MM.1S (cell line): ENCODE measurements at regions not wholly inside any gene's neighbourhood (a gene's known extent, or its start where the extent isn't known, plus 50 kb on each side); places are given as distances from the start of the nearest gene placed in this dataset.

Experiments used
- EZH2 ChIP-seq: fragments of 300-600 bp; sonication (generic); optimal IDR thresholded peaks from 2 replicates; pipeline ENCODE3; 2017; ENCODE audit warnings: low read depth, mild to moderate bottlenecking, antibody characterized with exemption, low read length, mixed read lengths
- EZH2phosphoT487 ChIP-seq: fragments of 300-600 bp; sonication (generic); IDR thresholded peaks from 2 replicates; pipeline ENCODE4 v1.6.1; 2018; ENCODE audit warnings: antibody characterized with exemption, low read length
- TF ChIP-seq, protein P1 (sequence below): fragments of 300-600 bp; sonication (generic); IDR thresholded peaks from 2 replicates; pipeline ENCODE4 v1.5.1; 2016; ENCODE audit warnings: antibody characterized with exemption, low read length, mixed read lengths

DNA sequence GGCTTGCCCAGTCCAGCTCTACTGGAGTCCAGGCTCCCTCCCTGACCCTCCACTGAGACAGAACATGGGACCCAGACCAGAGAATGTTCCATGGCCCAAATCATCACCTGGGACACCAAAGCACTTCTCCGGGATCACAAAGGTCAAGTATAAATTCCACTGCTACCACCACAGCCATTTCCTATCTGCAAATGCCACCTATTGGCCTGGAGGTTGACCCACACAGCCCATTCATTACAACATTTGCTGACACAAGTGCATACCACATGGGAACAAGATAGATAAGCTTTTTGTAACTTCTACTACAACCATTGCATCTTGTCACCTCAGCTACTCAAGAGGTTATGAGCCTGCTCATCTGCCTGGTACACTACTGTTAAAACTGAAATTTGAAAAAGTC is 126.8 kb upstream of the NECTIN3 start:
- TF ChIP-seq, protein P1, sequence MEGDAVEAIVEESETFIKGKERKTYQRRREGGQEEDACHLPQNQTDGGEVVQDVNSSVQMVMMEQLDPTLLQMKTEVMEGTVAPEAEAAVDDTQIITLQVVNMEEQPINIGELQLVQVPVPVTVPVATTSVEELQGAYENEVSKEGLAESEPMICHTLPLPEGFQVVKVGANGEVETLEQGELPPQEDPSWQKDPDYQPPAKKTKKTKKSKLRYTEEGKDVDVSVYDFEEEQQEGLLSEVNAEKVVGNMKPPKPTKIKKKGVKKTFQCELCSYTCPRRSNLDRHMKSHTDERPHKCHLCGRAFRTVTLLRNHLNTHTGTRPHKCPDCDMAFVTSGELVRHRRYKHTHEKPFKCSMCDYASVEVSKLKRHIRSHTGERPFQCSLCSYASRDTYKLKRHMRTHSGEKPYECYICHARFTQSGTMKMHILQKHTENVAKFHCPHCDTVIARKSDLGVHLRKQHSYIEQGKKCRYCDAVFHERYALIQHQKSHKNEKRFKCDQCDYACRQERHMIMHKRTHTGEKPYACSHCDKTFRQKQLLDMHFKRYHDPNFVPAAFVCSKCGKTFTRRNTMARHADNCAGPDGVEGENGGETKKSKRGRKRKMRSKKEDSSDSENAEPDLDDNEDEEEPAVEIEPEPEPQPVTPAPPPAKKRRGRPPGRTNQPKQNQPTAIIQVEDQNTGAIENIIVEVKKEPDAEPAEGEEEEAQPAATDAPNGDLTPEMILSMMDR = no peak
- TF ChIP-seq EZH2 = no peak
- no peak for TF ChIP-seq EZH2phosphoT487
